Stomach (tissue), 4 donors: ENCODE measurements at regions not wholly inside any gene's neighbourhood (a gene's known extent, or its start where the extent isn't known, plus 50 kb on each side); places are given as distances from the start of the nearest gene placed in this dataset.

ENCODE experiments used
- EP300 ChIP-seq: sonication (generic); formaldehyde crosslinking; IDR thresholded peaks from one replicate; pipeline ENCODE4 v1.6.1; 2017; ENCODE audit warnings: antibody characterized with exemption
- POLR2A ChIP-seq, 4 donors: fragments of 450-650 bp; IDR thresholded peaks; one replicate each; pipeline ENCODE4 v1.6.1; 2016; ENCODE audit warnings: antibody characterized with exemption in 4 of 4, control low read depth in 2 of 4, mild to moderate bottlenecking in 1 of 4, moderate library complexity in 1 of 4
- POLR2AphosphoS5 ChIP-seq, 3 donors: sonication (generic); formaldehyde crosslinking; IDR thresholded peaks; one replicate each; pipeline ENCODE4 v1.6.1; 2016; ENCODE audit warnings: antibody characterized with exemption in 3 of 3
- TF ChIP-seq, protein P1 (sequence below), 7 experiments: fragments of 450-650 bp in 4 of 7; fragments of 200-600 bp in 3 of 7; sonication (generic) in 3 of 7; IDR thresholded peaks; one replicate each; pipeline ENCODE4 v1.5.1; 2016 to 2019; ENCODE audit warnings: antibody characterized with exemption in 7 of 7, control low read depth in 2 of 7, mild to moderate bottlenecking in 1 of 7

DNA sequence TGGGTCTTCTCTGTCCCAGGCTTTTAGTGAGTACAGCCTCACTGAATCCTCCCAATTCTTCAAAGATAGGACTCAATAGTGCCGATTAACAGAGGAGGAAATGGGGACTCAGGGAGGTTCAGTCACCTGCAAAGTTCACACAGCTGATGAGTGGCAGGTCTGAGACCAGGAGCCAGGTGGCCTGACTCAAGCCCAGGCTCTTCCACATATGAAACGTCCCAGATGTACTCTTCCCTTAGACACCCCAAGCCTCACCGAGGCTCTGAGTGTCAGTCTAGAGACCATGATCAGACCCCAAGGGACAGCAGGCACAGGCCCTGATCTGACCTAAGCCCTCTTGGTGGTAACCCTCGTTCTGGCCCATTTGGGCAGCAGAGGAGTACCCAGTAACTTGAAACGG is 115.2 kb downstream of the INHBB start:
- TF ChIP-seq, protein P1, sequence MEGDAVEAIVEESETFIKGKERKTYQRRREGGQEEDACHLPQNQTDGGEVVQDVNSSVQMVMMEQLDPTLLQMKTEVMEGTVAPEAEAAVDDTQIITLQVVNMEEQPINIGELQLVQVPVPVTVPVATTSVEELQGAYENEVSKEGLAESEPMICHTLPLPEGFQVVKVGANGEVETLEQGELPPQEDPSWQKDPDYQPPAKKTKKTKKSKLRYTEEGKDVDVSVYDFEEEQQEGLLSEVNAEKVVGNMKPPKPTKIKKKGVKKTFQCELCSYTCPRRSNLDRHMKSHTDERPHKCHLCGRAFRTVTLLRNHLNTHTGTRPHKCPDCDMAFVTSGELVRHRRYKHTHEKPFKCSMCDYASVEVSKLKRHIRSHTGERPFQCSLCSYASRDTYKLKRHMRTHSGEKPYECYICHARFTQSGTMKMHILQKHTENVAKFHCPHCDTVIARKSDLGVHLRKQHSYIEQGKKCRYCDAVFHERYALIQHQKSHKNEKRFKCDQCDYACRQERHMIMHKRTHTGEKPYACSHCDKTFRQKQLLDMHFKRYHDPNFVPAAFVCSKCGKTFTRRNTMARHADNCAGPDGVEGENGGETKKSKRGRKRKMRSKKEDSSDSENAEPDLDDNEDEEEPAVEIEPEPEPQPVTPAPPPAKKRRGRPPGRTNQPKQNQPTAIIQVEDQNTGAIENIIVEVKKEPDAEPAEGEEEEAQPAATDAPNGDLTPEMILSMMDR (IDR thresholded peaks at IDR 0.05), result no peak
- TF ChIP-seq EP300, result no peak
- TF ChIP-seq POLR2AphosphoS5 (IDR thresholded peaks at IDR 0.05), result no peak
- no peak for TF ChIP-seq POLR2A (IDR thresholded peaks at IDR 0.05)
